ENCODE measurements at regions not wholly inside any gene's neighbourhood (a gene's known extent, or its start where the extent isn't known, plus 50 kb on each side); places are given as distances from the start of the nearest gene placed in this dataset.
"Not testable (repeated sequence)": the region's sequence is repeated elsewhere in the genome, so short reads cannot be mapped to it uniquely, and the experiment has no call there.

- peaks cover 21% of the 10 kb centered on the region for H3K9me3 Mint-ChIP-seq
- intact Hi-C loops (cut with micrococcal nuclease) = no loop called here
- no peak overlapping the region for H3K27ac Mint-ChIP-seq
- H3K4me1 Mint-ChIP-seq (ENCODE audit: low read depth) = no peaks in the 10 kb centered on the region
- H3K27me3 Mint-ChIP-seq = no peaks in the 10 kb centered on the region
- H3K36me3 Mint-ChIP-seq (ENCODE audit: low read depth) = no peaks in the 10 kb centered on the region
- H3K4me3 Mint-ChIP-seq = no peak overlapping the region
These were observed 186.0 kb upstream of the EPHA4 start for GRCh38 chr2:221758076-221758475.

DNA sequence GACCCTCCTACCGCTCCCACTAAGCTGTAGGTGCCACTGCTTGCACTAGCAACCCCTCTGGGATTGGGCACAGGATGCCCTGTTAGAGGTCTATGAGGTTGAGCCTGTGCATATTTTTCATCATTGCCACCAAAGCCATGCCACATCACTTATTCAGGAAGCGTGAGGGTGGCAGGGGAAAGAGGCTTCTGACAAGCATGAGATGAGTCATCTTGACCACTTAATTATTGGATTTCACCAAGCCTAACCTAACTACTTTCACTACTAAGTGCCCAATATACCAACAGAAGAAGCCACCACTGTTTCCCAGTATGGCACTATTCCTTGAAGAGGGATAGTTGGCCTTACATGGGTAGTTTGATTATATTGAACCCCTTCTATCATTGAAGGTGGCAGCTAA lies 181.3 kb upstream of the EPHA4 start:
- Mint-ChIP-seq H3K27me3 (no peaks in the 10 kb centered on the region), H3K9me3 (peaks cover 12% of the 10 kb centered on the region), H3K4me3 (no peak overlapping the region), H3K4me1 (ENCODE audit: low read depth) (no peaks in the 10 kb centered on the region), H3K36me3 (ENCODE audit: low read depth) (no peaks in the 10 kb centered on the region), H3K27ac (no peak overlapping the region)
- intact Hi-C loops (cut with micrococcal nuclease) = no loop called here

GRCh38 chr2:221752781-221753180 lies 180.7 kb upstream of the EPHA4 start:
- Mint-ChIP-seq H3K4me3 (no peak overlapping the region), H3K27ac (no peak overlapping the region), H3K9me3 (peaks cover 9% of the 10 kb centered on the region), H3K36me3 (ENCODE audit: low read depth) (no peaks in the 10 kb centered on the region), H3K4me1 (ENCODE audit: low read depth) (no peaks in the 10 kb centered on the region), H3K27me3 (no peaks in the 10 kb centered on the region)
- intact Hi-C loops (cut with micrococcal nuclease) = no loop called here

GRCh38 chr2:221750316-221750715 lies 178.2 kb upstream of the EPHA4 start:
- Mint-ChIP-seq H3K9me3 (peaks cover 15% of the 10 kb centered on the region), H3K4me3 (no peak overlapping the region), H3K4me1 (ENCODE audit: low read depth) (no peaks in the 10 kb centered on the region), H3K27ac (no peak overlapping the region), H3K36me3 (ENCODE audit: low read depth) (no peaks in the 10 kb centered on the region), H3K27me3 (no peaks in the 10 kb centered on the region)
- intact Hi-C loops (cut with micrococcal nuclease) = no loop called here

DNA sequence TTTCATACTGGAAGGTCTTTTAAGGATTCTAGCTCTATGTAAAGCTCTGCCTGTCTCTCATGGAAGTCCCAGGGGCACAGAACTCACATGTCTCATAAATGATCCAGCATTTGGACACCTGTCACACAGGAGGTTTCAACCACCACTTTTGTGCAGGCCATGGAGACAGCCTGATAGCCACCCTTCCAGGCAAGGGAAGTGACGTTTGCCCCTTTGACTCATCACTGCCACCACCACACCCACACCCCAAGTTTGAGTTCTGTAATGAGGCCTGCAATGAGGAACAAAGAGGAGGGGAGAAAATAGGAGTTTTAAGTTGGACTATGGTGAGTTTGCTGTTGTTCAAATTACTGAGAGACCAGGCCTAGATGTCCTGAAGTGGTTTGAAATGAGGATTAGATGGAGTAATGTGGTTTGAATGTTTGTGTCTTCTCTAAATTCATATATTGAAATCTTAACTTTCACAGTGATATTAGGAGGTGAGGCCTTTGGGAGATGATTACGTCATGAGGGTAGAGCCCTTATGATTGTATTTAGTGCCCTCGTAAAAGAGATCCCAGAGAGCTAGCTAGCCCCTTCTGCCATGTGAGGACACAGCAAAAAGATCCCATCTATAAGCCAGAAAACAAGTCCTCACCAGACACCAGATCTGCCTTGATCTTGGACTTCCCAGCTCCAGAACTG lies 175.3 kb upstream of the EPHA4 start:
- Mint-ChIP-seq H3K4me3 (no peak overlapping the region), H3K27me3 (no peaks in the 10 kb centered on the region), H3K9me3 (peaks cover 18% of the 10 kb centered on the region), H3K4me1 (ENCODE audit: low read depth) (no peaks in the 10 kb centered on the region), H3K36me3 (ENCODE audit: low read depth) (no peaks in the 10 kb centered on the region), H3K27ac (no peak overlapping the region)
- intact Hi-C loops (cut with micrococcal nuclease) = no loop called here

GRCh38 chr2:221741496-221742211 lies 169.6 kb upstream of the EPHA4 start:
- H3K27me3 Mint-ChIP-seq = no peaks in the 10 kb centered on the region
- intact Hi-C loops (cut with micrococcal nuclease) = no loop called here
- H3K4me1 Mint-ChIP-seq (ENCODE audit: low read depth) = no peaks in the 10 kb centered on the region
- no peaks in the 10 kb centered on the region for H3K36me3 Mint-ChIP-seq (ENCODE audit: low read depth)
- H3K27ac Mint-ChIP-seq = no peak overlapping the region
- no peak overlapping the region for H3K4me3 Mint-ChIP-seq
- H3K9me3 Mint-ChIP-seq = peaks cover 22% of the 10 kb centered on the region

- H3K27me3 Mint-ChIP-seq = no peaks in the 10 kb centered on the region
- H3K36me3 Mint-ChIP-seq (ENCODE audit: low read depth) = no peaks in the 10 kb centered on the region
- intact Hi-C loops (cut with micrococcal nuclease) = no loop called here
- no peaks in the 10 kb centered on the region for H3K9me3 Mint-ChIP-seq
- no peaks in the 10 kb centered on the region for H3K4me1 Mint-ChIP-seq (ENCODE audit: low read depth)
- H3K4me3 Mint-ChIP-seq = no peak overlapping the region
- H3K27ac Mint-ChIP-seq = no peak overlapping the region
These were observed 159.5 kb upstream of the EPHA4 start for GRCh38 chr2:221731432-221732145.

DNA sequence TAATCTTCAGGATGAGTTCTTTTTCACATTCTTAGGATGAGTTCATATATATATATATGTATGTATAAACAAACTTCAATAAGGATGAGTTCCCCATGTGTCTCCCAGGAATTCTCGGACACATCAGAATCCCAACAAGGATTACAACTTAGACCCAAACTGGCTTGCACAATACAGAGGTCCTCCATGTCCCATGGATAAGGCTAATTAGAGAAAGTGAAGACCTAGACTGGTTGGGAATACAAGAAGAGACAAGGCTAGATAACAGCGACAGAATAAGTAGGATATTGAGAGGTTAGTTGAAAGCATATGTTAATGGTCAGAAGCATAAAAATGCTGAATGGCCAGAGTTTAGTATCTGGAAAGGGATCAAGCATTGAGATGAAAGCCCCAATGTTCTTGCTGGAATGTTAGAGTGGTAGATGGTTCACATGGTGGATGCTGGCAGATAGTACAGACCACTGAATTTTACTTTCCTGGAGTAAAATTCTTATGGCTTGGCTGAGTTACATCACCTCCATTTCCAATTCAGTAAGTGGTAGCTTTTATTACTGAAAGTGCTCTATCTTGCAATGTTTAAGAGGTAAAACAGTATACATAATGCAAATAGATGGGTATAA lies 154.9 kb upstream of the EPHA4 start:
- intact Hi-C loops (cut with micrococcal nuclease) = no loop called here
- Mint-ChIP-seq H3K4me1 (ENCODE audit: low read depth) (no peaks in the 10 kb centered on the region), H3K36me3 (ENCODE audit: low read depth) (no peaks in the 10 kb centered on the region), H3K9me3 (peaks cover 12% of the 10 kb centered on the region), H3K27me3 (no peaks in the 10 kb centered on the region), H3K4me3 (no peak overlapping the region), H3K27ac (no peak overlapping the region)

- no peak overlapping the region for H3K27ac Mint-ChIP-seq
- peaks cover 12% of the 10 kb centered on the region for H3K9me3 Mint-ChIP-seq
- no peaks in the 10 kb centered on the region for H3K4me1 Mint-ChIP-seq (ENCODE audit: low read depth)
- no peak overlapping the region for H3K4me3 Mint-ChIP-seq
- intact Hi-C loops (cut with micrococcal nuclease) = no loop called here
- H3K27me3 Mint-ChIP-seq = no peaks in the 10 kb centered on the region
- H3K36me3 Mint-ChIP-seq (ENCODE audit: low read depth) = no peaks in the 10 kb centered on the region
These were observed 152.6 kb upstream of the EPHA4 start for GRCh38 chr2:221724631-221725203.

DNA sequence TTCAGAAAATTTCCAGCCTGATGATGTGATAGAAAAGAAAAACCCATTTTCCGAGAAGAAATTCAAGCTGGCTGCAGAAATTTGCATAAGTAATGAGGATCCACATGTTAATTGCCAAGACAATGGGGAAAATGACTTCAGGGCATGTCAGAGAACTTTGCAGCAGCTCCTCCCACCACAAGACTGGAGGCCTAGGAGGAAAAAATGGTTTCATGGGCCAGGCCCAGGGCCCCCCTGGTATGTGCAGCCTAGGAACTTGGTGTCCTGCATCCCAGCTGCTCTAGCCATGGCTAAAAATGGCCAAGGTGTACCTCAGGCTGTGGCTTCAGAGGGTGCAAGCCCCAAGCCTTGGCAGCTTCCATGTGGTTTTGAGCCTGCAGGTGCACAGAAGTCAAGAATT lies 152.0 kb upstream of the EPHA4 start:
- H3K27me3 Mint-ChIP-seq; H3K27ac Mint-ChIP-seq; H3K4me3 Mint-ChIP-seq; H3K4me1 Mint-ChIP-seq (ENCODE audit: low read depth); H3K36me3 Mint-ChIP-seq (ENCODE audit: low read depth); intact Hi-C loops (cut with micrococcal nuclease): not testable (repeated sequence)
- H3K9me3 Mint-ChIP-seq = peaks cover 12% of the 10 kb centered on the region

DNA sequence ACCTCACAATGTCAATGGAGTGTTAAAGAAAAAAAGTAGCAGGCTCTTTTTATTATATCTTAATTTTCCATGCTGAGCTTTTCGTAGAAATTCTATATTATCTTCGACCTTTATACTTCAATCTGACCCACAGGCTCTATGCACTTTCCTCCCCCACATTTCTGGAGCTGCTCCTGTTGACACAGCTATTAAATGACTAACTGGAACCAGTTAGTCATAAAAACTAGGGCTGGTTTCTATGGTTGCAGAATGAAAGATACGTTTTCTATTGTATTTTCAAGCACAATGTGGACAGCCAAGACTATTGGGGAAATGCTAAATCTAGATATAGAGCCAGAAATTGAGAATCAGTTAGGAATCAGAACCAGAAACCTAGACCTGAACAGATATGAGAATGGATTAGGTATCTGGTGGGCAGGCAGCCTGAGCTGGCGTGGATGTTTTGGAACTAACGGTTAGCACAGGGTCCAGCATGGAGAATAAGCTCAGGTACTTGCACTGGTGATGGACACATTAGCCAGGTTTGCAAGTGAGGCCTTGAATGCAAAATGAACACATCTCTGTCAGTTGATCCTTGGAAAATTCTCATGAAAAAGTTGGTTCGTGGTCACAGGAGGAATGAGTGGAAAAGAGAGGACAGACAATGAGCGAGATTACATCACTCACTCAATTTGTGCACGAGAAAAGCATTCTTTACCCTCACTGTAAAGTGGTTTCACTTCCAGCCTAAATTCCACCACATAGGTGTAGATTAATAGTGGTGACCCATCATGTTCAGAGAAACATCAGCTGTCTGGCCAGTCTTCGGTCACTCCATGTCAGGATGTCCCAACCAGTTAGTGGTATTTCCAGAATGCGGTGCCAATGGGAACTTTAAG lies 144.6 kb upstream of the EPHA4 start:
- Mint-ChIP-seq H3K27me3 (no peaks in the 10 kb centered on the region), H3K36me3 (ENCODE audit: low read depth) (no peaks in the 10 kb centered on the region), H3K9me3 (no peaks in the 10 kb centered on the region), H3K27ac (no peak overlapping the region), H3K4me1 (ENCODE audit: low read depth) (no peaks in the 10 kb centered on the region), H3K4me3 (no peak overlapping the region)
- intact Hi-C loops (cut with micrococcal nuclease) = no loop called here

GRCh38 chr2:221715523-221716247 lies 143.6 kb upstream of the EPHA4 start:
- Mint-ChIP-seq H3K27me3 (no peaks in the 10 kb centered on the region), H3K4me3 (no peak overlapping the region), H3K36me3 (ENCODE audit: low read depth) (no peaks in the 10 kb centered on the region), H3K4me1 (ENCODE audit: low read depth) (no peaks in the 10 kb centered on the region), H3K9me3 (no peaks in the 10 kb centered on the region), H3K27ac (no peak overlapping the region)
- intact Hi-C loops (cut with micrococcal nuclease) = no loop called here

- no peaks in the 10 kb centered on the region for H3K27me3 Mint-ChIP-seq
- H3K4me3 Mint-ChIP-seq = no peak overlapping the region
- H3K4me1 Mint-ChIP-seq (ENCODE audit: low read depth) = no peaks in the 10 kb centered on the region
- intact Hi-C loops (cut with micrococcal nuclease) = no loop called here
- H3K27ac Mint-ChIP-seq = no peak overlapping the region
- no peaks in the 10 kb centered on the region for H3K9me3 Mint-ChIP-seq
- H3K36me3 Mint-ChIP-seq (ENCODE audit: low read depth) = no peaks in the 10 kb centered on the region
These were observed 138.6 kb upstream of the EPHA4 start for GRCh38 chr2:221710744-221711143.

All from dendritic cell treated with granulocyte-macrophage colony-stimulating factor and Interleukin-4, amounts not matched to agents 40 ng/mL and 50 ng/mL, for 4 days (primary cell).